ENCODE measurements at regions not wholly inside any gene's neighbourhood (a gene's known extent, or its start where the extent isn't known, plus 50 kb on each side); places are given as distances from the start of the nearest gene placed in this dataset.

DNA sequence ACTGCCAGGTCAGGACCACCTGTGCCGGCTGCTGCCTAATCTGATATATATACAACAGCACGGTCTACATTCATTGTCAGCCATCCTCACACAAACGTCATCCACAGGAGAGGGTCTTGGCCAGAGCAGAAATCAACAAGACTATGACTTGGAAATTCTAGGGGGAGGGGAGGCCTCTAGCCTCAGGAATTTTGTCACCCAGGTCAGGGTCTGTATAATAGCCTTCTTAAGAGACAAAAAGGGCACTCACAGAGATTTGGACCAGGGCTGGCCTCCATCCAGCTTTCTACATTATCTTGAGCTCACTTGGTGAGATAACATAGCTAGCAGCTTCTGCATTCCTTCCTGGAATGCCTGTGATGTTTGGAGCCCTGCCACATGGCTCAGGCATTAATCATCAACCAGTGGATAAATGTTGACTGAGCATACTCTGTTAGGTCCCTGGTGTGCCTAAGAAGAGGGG, 50.4 kb upstream of the CTIF start:
- Histone ChIP-seq H3K9ac (no peak overlapping the region), H3K27ac (no peak overlapping the region), H3K4me1 (ENCODE audit: low read depth, poor library complexity, severe bottlenecking) (no peaks in the 10 kb centered on the region), H3K36me3 (ENCODE audit: insufficient read depth) (no peaks in the 10 kb centered on the region), H4K20me1 (ENCODE audit: insufficient read depth) (no peaks in the 10 kb centered on the region), H3K4me2 (no peak overlapping the region), H2AFZ (ENCODE audit: low read depth) (no peak overlapping the region), H3K4me3 (IDR thresholded peaks at IDR 0.05; ENCODE audit: insufficient read depth, low read depth, low read length) (no peak overlapping the region), H3K27me3 (ENCODE audit: insufficient read depth, low read depth) (no peaks in the 10 kb centered on the region), H3K79me2 (ENCODE audit: insufficient read depth, low read depth) (no peaks in the 10 kb centered on the region)
- TF ChIP-seq, protein P1, sequence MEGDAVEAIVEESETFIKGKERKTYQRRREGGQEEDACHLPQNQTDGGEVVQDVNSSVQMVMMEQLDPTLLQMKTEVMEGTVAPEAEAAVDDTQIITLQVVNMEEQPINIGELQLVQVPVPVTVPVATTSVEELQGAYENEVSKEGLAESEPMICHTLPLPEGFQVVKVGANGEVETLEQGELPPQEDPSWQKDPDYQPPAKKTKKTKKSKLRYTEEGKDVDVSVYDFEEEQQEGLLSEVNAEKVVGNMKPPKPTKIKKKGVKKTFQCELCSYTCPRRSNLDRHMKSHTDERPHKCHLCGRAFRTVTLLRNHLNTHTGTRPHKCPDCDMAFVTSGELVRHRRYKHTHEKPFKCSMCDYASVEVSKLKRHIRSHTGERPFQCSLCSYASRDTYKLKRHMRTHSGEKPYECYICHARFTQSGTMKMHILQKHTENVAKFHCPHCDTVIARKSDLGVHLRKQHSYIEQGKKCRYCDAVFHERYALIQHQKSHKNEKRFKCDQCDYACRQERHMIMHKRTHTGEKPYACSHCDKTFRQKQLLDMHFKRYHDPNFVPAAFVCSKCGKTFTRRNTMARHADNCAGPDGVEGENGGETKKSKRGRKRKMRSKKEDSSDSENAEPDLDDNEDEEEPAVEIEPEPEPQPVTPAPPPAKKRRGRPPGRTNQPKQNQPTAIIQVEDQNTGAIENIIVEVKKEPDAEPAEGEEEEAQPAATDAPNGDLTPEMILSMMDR (conservative IDR thresholded peaks at IDR 0.05; ENCODE audit: low read depth, low read length) = no peak

DNA sequence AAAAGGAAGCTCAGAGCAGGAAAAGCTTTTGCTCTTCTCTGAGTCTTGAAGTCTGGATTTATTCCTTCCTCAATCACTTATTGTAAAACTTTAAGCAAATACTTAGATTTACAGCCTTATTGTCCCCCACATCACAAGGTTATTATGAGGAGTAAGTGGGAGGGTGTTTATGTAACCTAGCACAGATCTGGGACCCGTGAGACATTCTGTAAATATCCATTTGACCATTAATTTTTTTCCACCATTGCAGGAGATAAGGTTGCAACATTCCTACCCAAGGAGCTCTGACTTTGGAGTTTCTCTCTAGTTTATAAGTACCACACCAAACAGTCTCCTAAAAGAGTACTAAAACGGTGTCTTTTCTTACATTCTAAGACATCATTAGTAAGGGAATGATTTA, 52.1 kb upstream of the CTIF start:
- Histone ChIP-seq H3K27me3 (ENCODE audit: insufficient read depth, low read depth) (no peaks in the 10 kb centered on the region), H3K36me3 (ENCODE audit: insufficient read depth) (no peaks in the 10 kb centered on the region), H3K4me1 (ENCODE audit: low read depth, poor library complexity, severe bottlenecking) (no peaks in the 10 kb centered on the region), H3K4me3 (IDR thresholded peaks at IDR 0.05; ENCODE audit: insufficient read depth, low read depth, low read length) (no peak overlapping the region), H3K27ac (no peak overlapping the region), H3K79me2 (ENCODE audit: insufficient read depth, low read depth) (no peaks in the 10 kb centered on the region), H2AFZ (ENCODE audit: low read depth) (no peak overlapping the region), H3K9ac (no peak overlapping the region), H3K4me2 (no peak overlapping the region), H4K20me1 (ENCODE audit: insufficient read depth) (no peaks in the 10 kb centered on the region)
- TF ChIP-seq, protein P1 (conservative IDR thresholded peaks at IDR 0.05; ENCODE audit: low read depth, low read length) = no peak

- no peaks in the 10 kb centered on the region for H3K79me2 ChIP-seq (ENCODE audit: insufficient read depth, low read depth)
- no peak overlapping the region for H3K4me3 ChIP-seq (IDR thresholded peaks at IDR 0.05; ENCODE audit: insufficient read depth, low read depth, low read length)
- H3K4me2 ChIP-seq = no peak overlapping the region
- TF ChIP-seq, protein P1 (conservative IDR thresholded peaks at IDR 0.05; ENCODE audit: low read depth, low read length) = no peak
- H3K27me3 ChIP-seq (ENCODE audit: insufficient read depth, low read depth) = no peaks in the 10 kb centered on the region
- H3K9ac ChIP-seq = no peak overlapping the region
- H3K36me3 ChIP-seq (ENCODE audit: insufficient read depth) = no peaks in the 10 kb centered on the region
- no peaks in the 10 kb centered on the region for H3K4me1 ChIP-seq (ENCODE audit: low read depth, poor library complexity, severe bottlenecking)
- no peak overlapping the region for H3K27ac ChIP-seq
- H2AFZ ChIP-seq (ENCODE audit: low read depth) = no peak overlapping the region
- H4K20me1 ChIP-seq (ENCODE audit: insufficient read depth) = no peaks in the 10 kb centered on the region
Observed at GRCh38 chr18:48485828-48486405, 52.9 kb upstream of the CTIF start.

DNA sequence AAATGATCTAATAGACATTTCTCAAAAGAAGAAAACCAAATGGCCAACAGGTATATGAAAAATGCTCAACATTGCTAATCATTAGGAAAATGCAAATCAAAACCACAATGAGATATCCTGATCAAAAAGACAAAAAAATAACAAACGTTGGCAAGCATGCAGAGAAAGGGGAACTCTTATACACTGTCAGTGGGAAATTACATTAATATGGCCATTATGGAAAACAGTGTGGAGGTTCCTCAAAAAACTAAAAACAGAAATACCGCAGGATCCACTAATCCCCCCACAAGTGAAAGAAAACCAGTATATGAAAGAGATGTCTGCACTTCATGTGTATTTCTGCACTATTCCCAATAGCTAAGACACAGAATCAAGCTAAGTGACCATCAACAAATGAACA, 57.7 kb upstream of the CTIF start:
- Histone ChIP-seq H3K27ac (no peak overlapping the region), H3K9ac (no peak overlapping the region), H2AFZ (ENCODE audit: low read depth) (no peak overlapping the region), H3K4me3 (IDR thresholded peaks at IDR 0.05; ENCODE audit: insufficient read depth, low read depth, low read length) (no peak overlapping the region), H3K4me1 (ENCODE audit: low read depth, poor library complexity, severe bottlenecking) (no peaks in the 10 kb centered on the region), H4K20me1 (ENCODE audit: insufficient read depth) (no peaks in the 10 kb centered on the region), H3K36me3 (ENCODE audit: insufficient read depth) (no peaks in the 10 kb centered on the region), H3K4me2 (no peak overlapping the region), H3K27me3 (ENCODE audit: insufficient read depth, low read depth) (no peaks in the 10 kb centered on the region), H3K79me2 (ENCODE audit: insufficient read depth, low read depth) (no peaks in the 10 kb centered on the region)
- TF ChIP-seq, protein P1 (conservative IDR thresholded peaks at IDR 0.05; ENCODE audit: low read depth, low read length) = no peak

Measured in KMS-11 (cell line).